Ecto neural progenitor cell (in vitro differentiated cells): ENCODE measurements at regions not wholly inside any gene's neighbourhood (a gene's known extent, or its start where the extent isn't known, plus 50 kb on each side); places are given as distances from the start of the nearest gene placed in this dataset.

Experiments used
- DNase-seq: peaks from one replicate; pipeline ENCODE4 v3.0.0-alpha.2; 2018; ENCODE audit warnings: low spot score

- DNase-seq, result no peak
Measured at GRCh38 chr2:120828829-120829632, 93.4 kb downstream of the GLI2 start.

- DNase-seq, result no peak
Measured at GRCh38 chr2:120829633-120830025, 94.0 kb downstream of the GLI2 start.

- DNase-seq, result no peak
Measured at GRCh38 chr2:120830096-120830830, 94.6 kb downstream of the GLI2 start.

GRCh38 chr2:120831086-120831485 lies 95.4 kb downstream of the GLI2 start:
- DNase-seq, result no peak

- DNase-seq, result no peak
Measured at GRCh38 chr2:120831891-120832290, 96.2 kb downstream of the GLI2 start.

GRCh38 chr2:120832296-120833070 lies 96.8 kb downstream of the GLI2 start:
- DNase-seq, result no peak

GRCh38 chr2:120833127-120833675 lies 97.5 kb downstream of the GLI2 start:
- DNase-seq, result no peak

GRCh38 chr2:120834206-120834605 lies 98.5 kb downstream of the GLI2 start:
- DNase-seq, result no peak

- no peak for DNase-seq
Measured at GRCh38 chr2:120836281-120836680, 100.6 kb downstream of the GLI2 start.

- no peak for DNase-seq
Measured at GRCh38 chr2:120840795-120841487, 105.3 kb downstream of the GLI2 start.

- DNase-seq, result no peak
Measured at GRCh38 chr2:120842456-120843439, 107.1 kb downstream of the GLI2 start.

- no peak for DNase-seq
Measured at GRCh38 chr2:120844070-120844738, 108.5 kb downstream of the GLI2 start.

- DNase-seq, result no peak
Measured at GRCh38 chr2:120845277-120845676, 109.6 kb downstream of the GLI2 start.

- no peak for DNase-seq
Measured at GRCh38 chr2:120846406-120847095, 110.9 kb downstream of the GLI2 start.

- no peak for DNase-seq
Measured at GRCh38 chr2:120847700-120848321, 112.1 kb downstream of the GLI2 start.

GRCh38 chr2:120849278-120849677 lies 113.6 kb downstream of the GLI2 start:
- no peak for DNase-seq

GRCh38 chr2:120850551-120850950 lies 114.9 kb downstream of the GLI2 start:
- DNase-seq, result no peak

- DNase-seq, result no peak
Measured at GRCh38 chr2:120851116-120851773, 115.6 kb downstream of the GLI2 start.
